ENCODE measurements at regions not wholly inside any gene's neighbourhood (a gene's known extent, or its start where the extent isn't known, plus 50 kb on each side); places are given as distances from the start of the nearest gene placed in this dataset.

DNA sequence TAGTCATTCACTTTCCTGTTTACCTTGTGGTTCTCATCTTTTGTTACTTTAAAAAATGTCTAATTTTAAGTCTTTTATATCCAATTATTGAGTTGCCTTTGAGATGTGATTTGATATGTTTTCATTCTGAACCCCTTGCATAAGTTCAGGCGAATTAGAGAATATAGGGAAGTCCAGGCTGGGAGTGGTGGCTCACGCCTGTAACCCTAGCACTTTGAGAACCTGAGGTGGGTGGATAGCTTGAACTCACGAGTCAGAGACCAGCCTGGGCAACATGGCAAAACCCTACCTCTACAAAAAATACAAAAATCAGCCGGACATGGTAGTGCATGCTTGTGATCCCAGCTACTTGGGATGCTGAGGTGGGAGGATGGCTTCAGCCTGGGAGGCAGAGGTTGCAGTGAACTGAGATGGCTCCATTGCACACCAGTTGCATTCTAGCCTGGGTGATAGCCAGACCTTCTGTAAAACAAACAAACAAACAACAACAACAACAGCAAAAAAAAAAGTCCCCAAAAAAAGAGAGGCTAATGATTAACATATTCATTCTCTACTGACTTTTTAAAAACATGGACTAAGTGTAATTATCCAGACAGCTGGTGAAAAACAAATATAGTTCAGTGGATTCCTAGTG lies 451.1 kb upstream of the RGS6 start:
- Histone ChIP-seq H3K36me3 (ENCODE audit: insufficient read depth, low read length) (peaks cover 4% of the 10 kb centered on the region), H3K9me3 (ENCODE audit: insufficient read depth, low read depth, low read length) (no peaks in the 10 kb centered on the region), H3K4me2 (ENCODE audit: low read depth, low read length, poor library complexity, severe bottlenecking) (no peak overlapping the region), H3K4me1 (ENCODE audit: insufficient read depth, low read length, poor library complexity, severe bottlenecking) (peaks cover 23% of the 10 kb centered on the region), H4K20me1 (ENCODE audit: insufficient read depth, low read length, poor library complexity, severe bottlenecking) (no peaks in the 10 kb centered on the region), H3K9ac (ENCODE audit: low read depth, low read length, poor library complexity, severe bottlenecking) (no peak overlapping the region), H3K9me2 (replicated peaks; ENCODE audit: low read depth, low read length) (no peaks in the 10 kb centered on the region), H3K79me2 (ENCODE audit: insufficient read depth, low read length) (peaks cover 50% of the 10 kb centered on the region), H2AFZ (ENCODE audit: low read length) (no peak overlapping the region), H3K4me3 (ENCODE audit: low read length, poor library complexity, severe bottlenecking) (no peak overlapping the region), H3F3A (ENCODE audit: low read depth) (no peaks in the 10 kb centered on the region), H3K27me3 (ENCODE audit: insufficient read depth, low read length, poor library complexity, severe bottlenecking) (no peaks in the 10 kb centered on the region)
- no peak for TF ChIP-seq EZH2phosphoT487 (IDR thresholded peaks at IDR 0.05; ENCODE audit: borderline replicate concordance)
- TF ChIP-seq, protein P1, sequence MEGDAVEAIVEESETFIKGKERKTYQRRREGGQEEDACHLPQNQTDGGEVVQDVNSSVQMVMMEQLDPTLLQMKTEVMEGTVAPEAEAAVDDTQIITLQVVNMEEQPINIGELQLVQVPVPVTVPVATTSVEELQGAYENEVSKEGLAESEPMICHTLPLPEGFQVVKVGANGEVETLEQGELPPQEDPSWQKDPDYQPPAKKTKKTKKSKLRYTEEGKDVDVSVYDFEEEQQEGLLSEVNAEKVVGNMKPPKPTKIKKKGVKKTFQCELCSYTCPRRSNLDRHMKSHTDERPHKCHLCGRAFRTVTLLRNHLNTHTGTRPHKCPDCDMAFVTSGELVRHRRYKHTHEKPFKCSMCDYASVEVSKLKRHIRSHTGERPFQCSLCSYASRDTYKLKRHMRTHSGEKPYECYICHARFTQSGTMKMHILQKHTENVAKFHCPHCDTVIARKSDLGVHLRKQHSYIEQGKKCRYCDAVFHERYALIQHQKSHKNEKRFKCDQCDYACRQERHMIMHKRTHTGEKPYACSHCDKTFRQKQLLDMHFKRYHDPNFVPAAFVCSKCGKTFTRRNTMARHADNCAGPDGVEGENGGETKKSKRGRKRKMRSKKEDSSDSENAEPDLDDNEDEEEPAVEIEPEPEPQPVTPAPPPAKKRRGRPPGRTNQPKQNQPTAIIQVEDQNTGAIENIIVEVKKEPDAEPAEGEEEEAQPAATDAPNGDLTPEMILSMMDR (conservative IDR thresholded peaks at IDR 0.05; ENCODE audit: low read length): no peak

DNA sequence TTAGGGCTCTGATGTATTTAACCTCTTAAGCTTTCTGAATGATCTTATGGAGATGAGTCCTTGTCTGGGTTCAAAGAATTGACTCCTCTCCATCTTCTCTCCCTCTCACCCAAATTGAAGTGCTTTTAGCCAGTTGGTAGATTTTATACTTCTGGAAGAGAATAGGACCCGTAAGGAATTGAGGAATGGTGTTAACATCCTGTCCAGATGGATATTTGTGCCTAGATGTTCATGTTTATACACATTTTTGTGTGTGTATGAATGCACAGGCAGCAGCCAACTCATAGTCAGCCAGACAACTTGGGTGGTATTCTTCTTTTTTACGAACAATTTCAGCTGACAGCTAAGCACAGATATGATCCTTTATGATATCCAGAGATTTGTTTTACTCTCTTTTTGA lies 449.6 kb upstream of the RGS6 start:
- no peak overlapping the region for H3K4me2 ChIP-seq (ENCODE audit: low read depth, low read length, poor library complexity, severe bottlenecking)
- H4K20me1 ChIP-seq (ENCODE audit: insufficient read depth, low read length, poor library complexity, severe bottlenecking): no peaks in the 10 kb centered on the region
- H3K9me3 ChIP-seq (ENCODE audit: insufficient read depth, low read depth, low read length): no peaks in the 10 kb centered on the region
- H3K4me1 ChIP-seq (ENCODE audit: insufficient read depth, low read length, poor library complexity, severe bottlenecking): peaks cover 26% of the 10 kb centered on the region
- H3K27me3 ChIP-seq (ENCODE audit: insufficient read depth, low read length, poor library complexity, severe bottlenecking): no peaks in the 10 kb centered on the region
- H3K9ac ChIP-seq (ENCODE audit: low read depth, low read length, poor library complexity, severe bottlenecking): no peak overlapping the region
- H3K9me2 ChIP-seq (replicated peaks; ENCODE audit: low read depth, low read length): no peaks in the 10 kb centered on the region
- no peak overlapping the region for H2AFZ ChIP-seq (ENCODE audit: low read length)
- H3F3A ChIP-seq (ENCODE audit: low read depth): no peaks in the 10 kb centered on the region
- H3K4me3 ChIP-seq (ENCODE audit: low read length, poor library complexity, severe bottlenecking): no peak overlapping the region
- no peak for TF ChIP-seq EZH2phosphoT487 (IDR thresholded peaks at IDR 0.05; ENCODE audit: borderline replicate concordance)
- TF ChIP-seq, protein P1 (conservative IDR thresholded peaks at IDR 0.05; ENCODE audit: low read length): no peak
- peaks cover 6% of the 10 kb centered on the region for H3K36me3 ChIP-seq (ENCODE audit: insufficient read depth, low read length)
- peaks cover 49% of the 10 kb centered on the region for H3K79me2 ChIP-seq (ENCODE audit: insufficient read depth, low read length)

DNA sequence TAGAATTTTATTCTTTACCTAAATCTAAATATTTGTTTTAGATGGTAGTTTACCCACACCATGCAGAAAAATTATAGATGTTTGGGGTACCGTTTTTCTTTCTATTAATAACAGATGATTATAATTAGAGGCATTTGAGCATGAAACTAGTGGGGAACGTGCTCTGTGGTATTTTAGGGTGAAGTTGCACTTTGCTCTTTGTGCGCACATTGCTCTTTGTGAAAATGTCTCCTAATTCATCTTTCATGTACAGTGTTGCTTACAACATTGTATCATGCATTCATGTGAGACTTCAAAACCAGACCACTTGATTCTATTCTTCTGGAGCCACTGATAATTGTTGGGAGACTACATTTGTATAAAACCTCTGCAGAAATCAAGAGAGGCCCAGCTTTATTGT lies 449.1 kb upstream of the RGS6 start:
- Histone ChIP-seq H3K9me2 (replicated peaks; ENCODE audit: low read depth, low read length) (no peaks in the 10 kb centered on the region), H3K4me3 (ENCODE audit: low read length, poor library complexity, severe bottlenecking) (no peak overlapping the region), H3K4me2 (ENCODE audit: low read depth, low read length, poor library complexity, severe bottlenecking) (no peak overlapping the region), H3K79me2 (ENCODE audit: insufficient read depth, low read length) (peaks cover 47% of the 10 kb centered on the region), H4K20me1 (ENCODE audit: insufficient read depth, low read length, poor library complexity, severe bottlenecking) (no peaks in the 10 kb centered on the region), H3K36me3 (ENCODE audit: insufficient read depth, low read length) (peaks cover 9% of the 10 kb centered on the region), H3K27me3 (ENCODE audit: insufficient read depth, low read length, poor library complexity, severe bottlenecking) (no peaks in the 10 kb centered on the region), H3K4me1 (ENCODE audit: insufficient read depth, low read length, poor library complexity, severe bottlenecking) (peaks cover 25% of the 10 kb centered on the region), H2AFZ (ENCODE audit: low read length) (no peak overlapping the region), H3F3A (ENCODE audit: low read depth) (no peaks in the 10 kb centered on the region), H3K9me3 (ENCODE audit: insufficient read depth, low read depth, low read length) (no peaks in the 10 kb centered on the region), H3K9ac (ENCODE audit: low read depth, low read length, poor library complexity, severe bottlenecking) (no peak overlapping the region)
- no peak for TF ChIP-seq EZH2phosphoT487 (IDR thresholded peaks at IDR 0.05; ENCODE audit: borderline replicate concordance)
- TF ChIP-seq, protein P1 (conservative IDR thresholded peaks at IDR 0.05; ENCODE audit: low read length): no peak

All from Loucy (cell line).